K562 (cell line): ENCODE measurements at regions not wholly inside any gene's neighbourhood (a gene's known extent, or its start where the extent isn't known, plus 50 kb on each side); places are given as distances from the start of the nearest gene placed in this dataset.

Experiments used
- ATAC-seq: fragments of 200-7000 bp; cut with Tn5 transposase; 3 replicates; pipeline ENCODE4 v1.9.1; 2020; ENCODE audit warnings: moderate library complexity
- BruUV-seq: library from RNA; stranded (reverse); fragments of 400-500 nt; replicated peaks from 2 replicates; lab custom pipeline; 2021; lab: Mats Ljungman, UMichigan
- CTCF ChIA-PET: fragments of 300-600 bp; formaldehyde crosslinking; extraction: SDS; loops from one replicate; lab custom pipeline; 2021; ENCODE audit warnings: low intra/inter-chr PET ratio; lab: Yijun Ruan, JAX
- POLR2A ChIA-PET: fragments of 300-600, 350-650 bp; sonication (Branson Sonifier 250); formaldehyde crosslinking; extraction: SDS; loops from one replicate; lab custom pipeline; 2021; ENCODE audit warnings: antibody characterized with exemption, inconsistent platforms; lab: Yijun Ruan, JAX
- DNase-seq, 4 experiments: peaks; one replicate each; pipeline versions ENCODE4 v3.0.0 to v3.0.0-alpha.2; 2011 to 2018; ENCODE audit warnings: low spot score in 3 of 4, mixed read lengths in 3 of 4; ENCODE audit errors: extremely low read depth in 1 of 4
- FAIRE-seq: peaks from 2 replicates; lab custom pipeline; 2011; peaks lifted over from hg19 to GRCh38; lab: Jason Lieb, UNC
- H2AFZ ChIP-seq: 2 replicates; pipeline ENCODE4 v1.6.0; 2011; ENCODE audit warnings: low read depth, low read length, control low read depth, inconsistent platforms
- H3K27ac ChIP-seq: fragments of 200-600 bp; 3 replicates; pipeline ENCODE4 v1.8.0; 2011; ENCODE audit warnings: low read depth, mild to moderate bottlenecking, control low read depth, inconsistent platforms, low read length, moderate library complexity, mixed read lengths; ENCODE audit errors: extremely low read depth
- H3K27me3 ChIP-seq, 2 experiments: fragments of 300-600 bp in 1 of 2; 2 replicates in 1 of 2; 3 replicates in 1 of 2; pipeline versions ENCODE4 v1.6.0 to v1.8.0; 2011; ENCODE audit warnings: inconsistent platforms in 2 of 2, low read length in 2 of 2, mild to moderate bottlenecking in 1 of 2, mixed read lengths in 1 of 2, moderate library complexity in 1 of 2; ENCODE audit not compliant: control insufficient read depth in 2 of 2, insufficient read depth in 2 of 2
- H3K36me3 ChIP-seq: fragments of 300-600 bp; 3 replicates; pipeline ENCODE4 v1.8.0; 2011; ENCODE audit warnings: mild to moderate bottlenecking, low read length, inconsistent platforms; ENCODE audit not compliant: control insufficient read depth, insufficient read depth
- H3K4me1 ChIP-seq, 2 experiments: fragments of 200-600 bp in 1 of 2; replicated peaks in 1 of 2; 2 replicates in 1 of 2; 3 replicates in 1 of 2; pipeline versions ENCODE4 v1.5.1 to v1.8.0; 2011; ENCODE audit warnings: inconsistent platforms in 2 of 2, low read length in 2 of 2, mild to moderate bottlenecking in 1 of 2, mixed read lengths in 1 of 2, moderate library complexity in 1 of 2; ENCODE audit not compliant: control insufficient read depth in 2 of 2, insufficient read depth in 2 of 2
- H3K4me2 ChIP-seq: 2 replicates; pipeline ENCODE4 v1.6.1; 2011; ENCODE audit warnings: low read length, control low read depth, inconsistent platforms, mixed read lengths; ENCODE audit not compliant: insufficient read depth
- H3K4me3 ChIP-seq: fragments of 200-600 bp; sonication (generic), shearing (Covaris generic); 2 replicates; pipeline ENCODE4 v1.5.1; 2016; ENCODE audit warnings: control low read depth, inconsistent platforms
- H3K79me2 ChIP-seq: fragments of 200-600 bp; 3 replicates; pipeline ENCODE4 v1.8.0; 2011; ENCODE audit warnings: low read length, inconsistent platforms; ENCODE audit not compliant: control insufficient read depth, insufficient read depth
- H3K9ac ChIP-seq, 2 experiments: 2 replicates each; pipeline versions ENCODE4 v1.6.0 to v1.6.1; 2011; ENCODE audit warnings: low read depth in 2 of 2, low read length in 2 of 2, control low read depth in 1 of 2, inconsistent platforms in 1 of 2, mild to moderate bottlenecking in 1 of 2, mixed read lengths in 1 of 2; ENCODE audit not compliant: insufficient read depth in 1 of 2
- H3K9me1 ChIP-seq: one replicate; pipeline ENCODE4 v1.6.0; 2011; ENCODE audit warnings: inconsistent platforms, mild to moderate bottlenecking, low read length, moderate library complexity; ENCODE audit not compliant: control insufficient read depth, insufficient read depth
- H3K9me3 ChIP-seq: replicated peaks from 2 replicates; pipeline ENCODE4 v1.5.1; 2011; ENCODE audit warnings: low read depth, low read length, inconsistent platforms; ENCODE audit not compliant: control insufficient read depth, insufficient read depth
- H4K20me1 ChIP-seq: replicated peaks from 2 replicates; pipeline ENCODE4 v1.6.1; 2011; ENCODE audit warnings: low read length, inconsistent platforms, mixed read lengths; ENCODE audit not compliant: control insufficient read depth, insufficient read depth
- CC2D1A ChIP-seq: fragments of 450-650 bp; IDR thresholded peaks from 2 replicates; pipeline ENCODE4 v1.6.1; 2017; ENCODE audit warnings: mild to moderate bottlenecking
- CREM ChIP-seq: IDR thresholded peaks from 2 replicates; pipeline ENCODE4 v1.6.1; 2014; ENCODE audit warnings: antibody characterized with exemption, low read depth
- CTBP1 ChIP-seq: fragments of 450-650 bp; IDR thresholded peaks from 2 replicates; pipeline ENCODE4 v1.6.1; 2016; ENCODE audit warnings: borderline replicate concordance
- CTCF ChIP-seq, 3 experiments: IDR thresholded peaks in 2 of 3; conservative IDR thresholded peaks in 1 of 3; 2 replicates each; pipeline ENCODE4 v1.5.1; 2011 to 2012; ENCODE audit warnings: low read length in 3 of 3, mild to moderate bottlenecking in 3 of 3, control low read depth in 2 of 3, improper control_type of control experiment in 1 of 3, inconsistent platforms in 1 of 3, low read depth in 1 of 3, mixed read lengths in 1 of 3, moderate library complexity in 1 of 3; ENCODE audit not compliant: insufficient read depth in 2 of 3
- EP400 ChIP-seq: fragments of 450-650 bp; IDR thresholded peaks from 2 replicates; pipeline ENCODE4 v1.6.1; 2017; ENCODE audit warnings: antibody characterized with exemption, mild to moderate bottlenecking, moderate library complexity
- GATAD2A ChIP-seq: fragments of 450-650 bp; IDR thresholded peaks from 2 replicates; pipeline ENCODE4 v1.6.1; 2017
- JUNB ChIP-seq: fragments of 450-650 bp; formaldehyde crosslinking; conservative IDR thresholded peaks from 2 replicates; pipeline ENCODE4 v1.4.0; 2020; ENCODE audit warnings: mild to moderate bottlenecking
- NCOA4 ChIP-seq: fragments of 450-650 bp; IDR thresholded peaks from 2 replicates; pipeline ENCODE4 v1.6.1; 2018; ENCODE audit warnings: mild to moderate bottlenecking; ENCODE audit not compliant: partially characterized antibody
- NCOA6 ChIP-seq: fragments of 450-650 bp; IDR thresholded peaks from 2 replicates; pipeline ENCODE4 v1.6.1; 2017; ENCODE audit warnings: mild to moderate bottlenecking
- NFATC3 ChIP-seq: fragments of 450-650 bp; IDR thresholded peaks from 2 replicates; pipeline ENCODE4 v1.6.1; 2017; ENCODE audit warnings: mild to moderate bottlenecking
- PPARD ChIP-seq: fragments of 250-450 bp; sonication (Bioruptor Pico); IDR thresholded peaks from 2 replicates; pipeline ENCODE4 v1.8.0; 2022; ENCODE audit warnings: inconsistent platforms, mild to moderate bottlenecking, moderate library complexity
- RBBP5 ChIP-seq: fragments of 200-600 bp; sonication (generic); IDR thresholded peaks from 2 replicates; pipeline ENCODE4 v1.6.1; 2012; ENCODE audit warnings: borderline replicate concordance, mild to moderate bottlenecking, low read length, control low read depth, inconsistent platforms; ENCODE audit not compliant: insufficient read depth, poor library complexity, severe bottlenecking
- TBL1XR1 ChIP-seq, 2 experiments: IDR thresholded peaks; 2 replicates each; pipeline ENCODE4 v1.6.1; 2012; ENCODE audit warnings: improper control_type of control experiment in 2 of 2, low read length in 2 of 2, mild to moderate bottlenecking in 1 of 2
- WHSC1 ChIP-seq: IDR thresholded peaks from one replicate; pipeline ENCODE4 v1.6.1; 2012; ENCODE audit warnings: low read length, control low read depth, inconsistent platforms
- ZNF239 ChIP-seq: fragments of 250-450 bp; sonication (Bioruptor Pico); IDR thresholded peaks from 2 replicates; pipeline ENCODE4 v1.4.0; 2020; ENCODE audit warnings: mild to moderate bottlenecking
- ZNF445 ChIP-seq: fragments of 250-450 bp; sonication (Bioruptor Pico); IDR thresholded peaks from 2 replicates; pipeline ENCODE4 v1.4.0; 2020; ENCODE audit warnings: low read depth, mild to moderate bottlenecking, moderate library complexity
- WGBS: fragments of 100-300 bp; shearing (Covaris generic); methylation state at CpG from one replicate; pipeline ENCODE4 v1.1.6; 2016; ENCODE audit warnings: low coverage, mixed read lengths; ENCODE audit not compliant: insufficient coverage; ENCODE audit errors: missing lambda C conversion rate; 5-methylcytosine and 5-hydroxymethylcytosine counted together
- in situ Hi-C: fragments of 300-500 bp; cut with MboI; formaldehyde crosslinking; loops from 4 replicates; pipeline ENCODE4 v1.15.0; 2018; ENCODE audit warnings: inconsistent platforms, mixed read lengths
- intact Hi-C: fragments of 100-400 bp; cut with micrococcal nuclease; formaldehyde crosslinking; loops from 2 replicates; pipeline ENCODE4 v1.14.2; 2022
- TF ChIP-seq, protein P1 (sequence below): sonication (generic); formaldehyde crosslinking; IDR thresholded peaks from 2 replicates; pipeline ENCODE4 v1.4.0; 2020; ENCODE audit warnings: mild to moderate bottlenecking, missing genetic modification reagents

DNA sequence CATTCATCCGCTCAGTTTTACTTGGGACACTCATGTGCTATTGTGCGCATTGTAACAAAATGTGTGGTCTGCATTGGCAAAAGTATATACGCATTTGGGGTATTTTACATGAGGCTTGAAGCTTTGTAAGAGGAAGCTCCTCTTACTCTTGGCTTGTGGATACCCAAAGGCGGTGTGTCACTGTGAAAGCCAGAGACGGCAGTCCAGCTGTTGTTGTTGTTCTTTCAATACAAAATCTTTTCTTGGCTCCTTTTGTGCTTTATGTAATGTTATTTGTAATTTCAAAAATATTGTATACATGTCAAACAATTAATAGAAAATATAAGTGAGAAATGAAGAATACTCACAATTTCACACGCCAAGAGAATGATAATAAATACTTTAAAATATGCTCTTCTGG, 128.3 kb upstream of the MOCS2 start (continued):
- no peak for TF ChIP-seq NCOA4
- TF ChIP-seq CTCF (IDR thresholded peaks at IDR 0.05 in 2 of 3, conservative IDR thresholded peaks at IDR 0.05 in 1 of 3; ENCODE audit: insufficient read depth in 2 of 3, low read depth in 1 of 3, low read length in 3 of 3) = no peak
- no peak for TF ChIP-seq CC2D1A

GRCh38 chr5:53239301-53239990, 129.9 kb upstream of the MOCS2 start:
- no peaks in the 10 kb centered on the region for H3K36me3 ChIP-seq
- H3K27me3 ChIP-seq = peaks cover 0 to 2% of the 10 kb centered on the region in 2 experiments; a peak in 1 of 5 replicates
- no peak overlapping the region for H3K4me3 ChIP-seq
- no peak overlapping the region for H2AFZ ChIP-seq
- ATAC-seq (no peak), FAIRE-seq (no peak), DNase-seq (no peak)
- H3K9ac ChIP-seq = no peak overlapping the region
- 9% methylated on average over 2 of the region's 2 CpGs for WGBS
- intact Hi-C loops = no loop called here
- no peaks in the 10 kb centered on the region for H4K20me1 ChIP-seq
- H3K4me1 ChIP-seq = no peaks in the 10 kb centered on the region
- H3K79me2 ChIP-seq = no peaks in the 10 kb centered on the region
- H3K4me2 ChIP-seq = no peak overlapping the region
- H3K27ac ChIP-seq = no peak overlapping the region
- in situ Hi-C loops = no loop called here
- no peaks in the 10 kb centered on the region for H3K9me3 ChIP-seq
- BruUV-seq = no TSS peak
- H3K9me1 ChIP-seq = no peaks in the 10 kb centered on the region
- ChIA-PET POLR2A (no interaction called here), CTCF (no interaction called here)
- TF ChIP-seq, protein P1, sequence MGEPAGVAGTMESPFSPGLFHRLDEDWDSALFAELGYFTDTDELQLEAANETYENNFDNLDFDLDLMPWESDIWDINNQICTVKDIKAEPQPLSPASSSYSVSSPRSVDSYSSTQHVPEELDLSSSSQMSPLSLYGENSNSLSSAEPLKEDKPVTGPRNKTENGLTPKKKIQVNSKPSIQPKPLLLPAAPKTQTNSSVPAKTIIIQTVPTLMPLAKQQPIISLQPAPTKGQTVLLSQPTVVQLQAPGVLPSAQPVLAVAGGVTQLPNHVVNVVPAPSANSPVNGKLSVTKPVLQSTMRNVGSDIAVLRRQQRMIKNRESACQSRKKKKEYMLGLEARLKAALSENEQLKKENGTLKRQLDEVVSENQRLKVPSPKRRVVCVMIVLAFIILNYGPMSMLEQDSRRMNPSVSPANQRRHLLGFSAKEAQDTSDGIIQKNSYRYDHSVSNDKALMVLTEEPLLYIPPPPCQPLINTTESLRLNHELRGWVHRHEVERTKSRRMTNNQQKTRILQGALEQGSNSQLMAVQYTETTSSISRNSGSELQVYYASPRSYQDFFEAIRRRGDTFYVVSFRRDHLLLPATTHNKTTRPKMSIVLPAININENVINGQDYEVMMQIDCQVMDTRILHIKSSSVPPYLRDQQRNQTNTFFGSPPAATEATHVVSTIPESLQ = no peak
- TF ChIP-seq TBL1XR1 (IDR thresholded peaks at IDR 0.05; ENCODE audit: low read length in 2 of 2) (no peak), JUNB (CRISPR knock-in tag) (no peak), CTBP1 (no peak), WHSC1 (no peak), NCOA6 (no peak), EP400 (no peak), CREM (no peak), ZNF445 (CRISPR knock-in tag) (no peak), ZNF239 (no peak), PPARD (no peak), GATAD2A (no peak), RBBP5 (no peak), NFATC3 (no peak)
